Left renal pelvis (tissue), 4 donors: ENCODE measurements at regions not wholly inside any gene's neighbourhood (a gene's known extent, or its start where the extent isn't known, plus 50 kb on each side); places are given as distances from the start of the nearest gene placed in this dataset.
"Not testable (repeated sequence)": the region's sequence is repeated elsewhere in the genome, so short reads cannot be mapped to it uniquely, and the experiment has no call there.

ENCODE experiments used
- DNase-seq, 4 donors: peaks; one replicate each; pipeline ENCODE4 v3.0.0-alpha.2; 2013; ENCODE audit warnings: low read depth in 4 of 4, low spot score in 3 of 4

- not testable (repeated sequence) for DNase-seq
These were observed 56.8 kb upstream of the FGF16 start for GRCh38 chrX:77390365-77390764.

- no peak for DNase-seq
These were observed 50.4 kb upstream of the FGF16 start for GRCh38 chrX:77396781-77397180.
